ENCODE measurements at regions not wholly inside any gene's neighbourhood (a gene's known extent, or its start where the extent isn't known, plus 50 kb on each side); places are given as distances from the start of the nearest gene placed in this dataset.
"Not testable (repeated sequence)": the region's sequence is repeated elsewhere in the genome, so short reads cannot be mapped to it uniquely, and the experiment has no call there.

DNA sequence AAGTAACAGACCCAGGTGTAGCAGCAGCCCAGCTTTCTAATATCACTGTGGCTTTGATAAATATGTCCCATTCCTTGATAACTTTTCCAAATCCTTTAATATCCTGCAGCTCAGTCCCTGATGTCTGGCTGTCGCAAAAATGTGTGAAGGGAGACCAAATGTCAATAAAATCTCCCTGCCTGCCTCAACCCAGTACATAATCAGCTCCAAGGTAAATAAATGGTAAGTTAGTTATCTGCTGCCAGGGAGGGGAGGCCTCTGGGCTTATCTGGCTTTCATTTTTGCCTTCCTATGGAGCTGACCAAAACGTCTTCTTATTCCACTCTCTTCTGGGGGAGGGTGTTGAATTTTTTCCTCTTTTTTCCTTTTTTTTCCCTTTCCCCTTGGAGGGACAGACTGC is 630.6 kb downstream of the MID1IP1 start:
- Histone ChIP-seq H3K9me3 (ENCODE audit: low read depth) (no peaks in the 10 kb centered on the region), H3K4me3 (no peak overlapping the region), H3K27ac (no peak overlapping the region), H3K27me3 (no peaks in the 10 kb centered on the region), H3K36me3 (no peaks in the 10 kb centered on the region), H3K4me1 (ENCODE audit: low read depth) (peaks cover 18% of the 10 kb centered on the region)
- DNase-seq (ENCODE audit: low read depth in 1 of 2, low spot score in 1 of 2), result no peak
- TF ChIP-seq, protein P1, sequence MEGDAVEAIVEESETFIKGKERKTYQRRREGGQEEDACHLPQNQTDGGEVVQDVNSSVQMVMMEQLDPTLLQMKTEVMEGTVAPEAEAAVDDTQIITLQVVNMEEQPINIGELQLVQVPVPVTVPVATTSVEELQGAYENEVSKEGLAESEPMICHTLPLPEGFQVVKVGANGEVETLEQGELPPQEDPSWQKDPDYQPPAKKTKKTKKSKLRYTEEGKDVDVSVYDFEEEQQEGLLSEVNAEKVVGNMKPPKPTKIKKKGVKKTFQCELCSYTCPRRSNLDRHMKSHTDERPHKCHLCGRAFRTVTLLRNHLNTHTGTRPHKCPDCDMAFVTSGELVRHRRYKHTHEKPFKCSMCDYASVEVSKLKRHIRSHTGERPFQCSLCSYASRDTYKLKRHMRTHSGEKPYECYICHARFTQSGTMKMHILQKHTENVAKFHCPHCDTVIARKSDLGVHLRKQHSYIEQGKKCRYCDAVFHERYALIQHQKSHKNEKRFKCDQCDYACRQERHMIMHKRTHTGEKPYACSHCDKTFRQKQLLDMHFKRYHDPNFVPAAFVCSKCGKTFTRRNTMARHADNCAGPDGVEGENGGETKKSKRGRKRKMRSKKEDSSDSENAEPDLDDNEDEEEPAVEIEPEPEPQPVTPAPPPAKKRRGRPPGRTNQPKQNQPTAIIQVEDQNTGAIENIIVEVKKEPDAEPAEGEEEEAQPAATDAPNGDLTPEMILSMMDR (IDR thresholded peaks at IDR 0.05; ENCODE audit: low read depth, low read length), result no peak

DNA sequence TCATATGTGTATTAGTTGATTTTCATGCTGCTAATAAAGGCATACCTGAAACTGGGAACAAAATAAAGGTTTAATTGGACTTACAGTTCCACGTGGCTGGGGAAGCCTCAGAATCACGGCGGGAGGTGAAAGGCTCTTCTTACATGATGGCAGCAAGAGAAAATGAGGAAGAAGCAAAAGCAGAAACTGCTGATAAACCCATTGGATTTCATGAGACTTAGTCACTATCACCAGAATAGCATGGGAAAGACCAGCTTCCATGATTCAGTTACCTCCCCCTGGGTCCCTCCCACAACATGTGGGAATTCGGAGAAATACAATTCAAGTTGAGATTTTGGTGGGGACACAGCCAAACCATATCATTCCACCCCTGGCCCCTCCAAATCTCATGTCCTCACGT is 633.4 kb downstream of the MID1IP1 start:
- H3K27me3 ChIP-seq; DNase-seq (ENCODE audit: low read depth in 1 of 2, low spot score in 1 of 2); H3K4me3 ChIP-seq; H3K36me3 ChIP-seq; H3K9me3 ChIP-seq (ENCODE audit: low read depth); H3K27ac ChIP-seq: not testable (repeated sequence)
- H3K4me1 ChIP-seq (ENCODE audit: low read depth), result peaks cover 18% of the 10 kb centered on the region

DNA sequence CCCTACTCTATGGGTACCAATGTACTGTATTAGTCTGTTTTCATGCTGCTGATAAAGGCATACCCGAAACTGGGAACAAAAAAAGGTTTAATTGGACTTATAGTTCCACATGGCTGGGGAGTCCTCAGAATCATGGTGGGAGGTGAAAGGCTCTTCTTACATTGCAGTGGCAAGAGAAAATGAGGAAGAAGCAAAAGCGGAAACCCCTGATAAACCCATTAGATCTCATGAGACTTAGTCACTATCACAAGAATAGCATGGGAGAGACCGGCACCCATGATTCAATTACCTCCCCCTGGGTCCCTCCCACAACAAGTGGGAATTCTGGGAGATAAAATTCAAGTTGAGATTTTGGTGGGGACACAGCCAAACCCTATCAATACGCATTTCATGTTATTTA is 635.3 kb downstream of the MID1IP1 start:
- H3K27me3 ChIP-seq; H3K36me3 ChIP-seq; H3K9me3 ChIP-seq (ENCODE audit: low read depth); H3K4me3 ChIP-seq; DNase-seq (ENCODE audit: low read depth in 1 of 2, low spot score in 1 of 2); H3K27ac ChIP-seq: not testable (repeated sequence)
- peaks cover 31% of the 10 kb centered on the region for H3K4me1 ChIP-seq (ENCODE audit: low read depth)

DNA sequence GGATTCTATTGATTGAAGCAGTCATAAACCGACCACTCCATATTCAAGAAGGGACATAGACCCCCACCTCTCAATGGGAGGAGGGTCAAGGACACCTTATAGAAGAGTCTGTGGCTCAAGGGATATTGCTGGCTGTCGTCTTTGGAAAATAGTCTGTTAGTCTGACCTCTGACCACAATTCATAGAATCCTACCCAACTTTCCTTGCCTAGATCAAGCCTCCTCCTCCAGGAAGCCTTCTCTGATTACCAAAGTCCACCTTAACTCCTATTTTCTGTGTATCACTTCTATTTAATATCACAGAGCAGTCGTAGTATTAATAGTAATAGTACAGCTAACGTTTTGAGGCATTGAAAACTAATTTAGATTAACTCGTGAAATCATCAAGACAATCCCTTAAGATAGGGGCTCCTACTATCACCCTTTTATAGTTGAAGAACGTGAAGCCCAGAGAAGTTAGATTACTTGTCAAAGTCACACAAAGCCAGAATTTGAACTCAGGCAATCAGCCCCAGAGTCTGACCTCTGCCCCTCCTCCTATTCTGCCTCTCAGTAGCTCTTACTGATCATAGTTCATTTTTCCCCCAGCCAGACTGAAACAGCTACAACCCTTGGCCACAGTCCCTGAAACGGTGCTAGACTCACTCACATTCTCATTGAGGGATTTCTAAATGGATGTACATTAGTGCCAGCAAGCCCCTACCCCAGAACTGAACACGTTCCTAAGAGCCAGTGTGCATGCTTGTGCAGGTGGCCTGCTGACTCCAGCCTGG is 636.6 kb downstream of the MID1IP1 start:
- H3K27me3 ChIP-seq, result no peaks in the 10 kb centered on the region
- no peak overlapping the region for H3K27ac ChIP-seq
- TF ChIP-seq, protein P1 (IDR thresholded peaks at IDR 0.05; ENCODE audit: low read depth, low read length), result no peak
- H3K9me3 ChIP-seq (ENCODE audit: low read depth), result no peaks in the 10 kb centered on the region
- H3K4me1 ChIP-seq (ENCODE audit: low read depth), result peaks cover 28% of the 10 kb centered on the region
- no peak for DNase-seq (ENCODE audit: low read depth in 1 of 2, low spot score in 1 of 2)
- H3K36me3 ChIP-seq, result no peaks in the 10 kb centered on the region
- no peak overlapping the region for H3K4me3 ChIP-seq

DNA sequence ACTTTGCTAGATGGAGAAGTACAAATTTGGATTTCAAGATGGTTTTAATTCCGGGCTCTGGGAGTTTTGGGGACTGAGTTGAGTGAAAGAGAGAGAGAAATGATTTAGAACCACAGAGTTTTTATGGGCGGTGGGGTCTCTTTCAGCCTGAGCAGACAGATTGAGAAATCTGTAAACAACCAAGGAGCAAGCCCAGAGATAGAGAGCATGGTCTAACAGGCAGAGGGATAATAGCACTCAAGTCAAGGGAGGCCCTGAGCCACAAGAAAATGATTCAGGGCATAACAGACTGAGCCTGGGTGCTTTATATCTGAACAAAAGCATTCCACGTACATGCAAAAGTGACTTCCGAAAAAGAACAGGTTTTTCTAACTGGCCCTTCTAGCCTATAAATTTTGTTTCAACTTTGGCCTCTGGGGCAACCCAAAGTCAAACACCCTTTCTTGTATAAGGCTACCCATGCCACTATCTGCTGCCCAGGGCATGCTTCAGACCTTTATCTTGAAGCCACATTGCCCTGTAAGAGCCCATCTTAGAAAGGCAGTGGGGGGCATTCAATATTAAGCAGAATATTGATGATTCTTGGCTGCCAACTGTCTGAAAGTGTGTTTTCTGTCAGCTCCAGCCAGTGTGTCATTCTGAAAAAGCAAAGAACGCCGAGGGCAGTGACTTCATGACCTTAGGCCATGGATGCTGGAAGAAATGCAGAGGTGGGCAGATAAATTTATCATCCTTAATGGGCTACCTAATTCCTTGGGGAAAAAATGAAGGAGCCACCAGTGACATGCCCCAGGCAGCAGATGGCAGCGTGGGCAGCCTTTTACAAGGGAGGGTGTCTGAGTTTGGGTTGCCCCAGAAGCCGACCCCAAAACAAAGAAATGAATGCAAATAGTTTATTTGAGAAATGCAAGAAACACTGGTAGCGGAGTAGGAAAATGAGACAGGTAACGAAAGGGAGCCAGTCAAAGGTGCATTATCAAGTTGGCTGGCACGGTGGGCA is 637.6 kb downstream of the MID1IP1 start:
- H3K36me3 ChIP-seq, result no peaks in the 10 kb centered on the region
- peaks cover 28% of the 10 kb centered on the region for H3K4me1 ChIP-seq (ENCODE audit: low read depth)
- H3K27ac ChIP-seq, result no peak overlapping the region
- H3K27me3 ChIP-seq, result no peaks in the 10 kb centered on the region
- DNase-seq (ENCODE audit: low read depth in 1 of 2, low spot score in 1 of 2), result no peak
- TF ChIP-seq, protein P1 (IDR thresholded peaks at IDR 0.05; ENCODE audit: low read depth, low read length), result no peak
- no peak overlapping the region for H3K4me3 ChIP-seq
- no peaks in the 10 kb centered on the region for H3K9me3 ChIP-seq (ENCODE audit: low read depth)

DNA sequence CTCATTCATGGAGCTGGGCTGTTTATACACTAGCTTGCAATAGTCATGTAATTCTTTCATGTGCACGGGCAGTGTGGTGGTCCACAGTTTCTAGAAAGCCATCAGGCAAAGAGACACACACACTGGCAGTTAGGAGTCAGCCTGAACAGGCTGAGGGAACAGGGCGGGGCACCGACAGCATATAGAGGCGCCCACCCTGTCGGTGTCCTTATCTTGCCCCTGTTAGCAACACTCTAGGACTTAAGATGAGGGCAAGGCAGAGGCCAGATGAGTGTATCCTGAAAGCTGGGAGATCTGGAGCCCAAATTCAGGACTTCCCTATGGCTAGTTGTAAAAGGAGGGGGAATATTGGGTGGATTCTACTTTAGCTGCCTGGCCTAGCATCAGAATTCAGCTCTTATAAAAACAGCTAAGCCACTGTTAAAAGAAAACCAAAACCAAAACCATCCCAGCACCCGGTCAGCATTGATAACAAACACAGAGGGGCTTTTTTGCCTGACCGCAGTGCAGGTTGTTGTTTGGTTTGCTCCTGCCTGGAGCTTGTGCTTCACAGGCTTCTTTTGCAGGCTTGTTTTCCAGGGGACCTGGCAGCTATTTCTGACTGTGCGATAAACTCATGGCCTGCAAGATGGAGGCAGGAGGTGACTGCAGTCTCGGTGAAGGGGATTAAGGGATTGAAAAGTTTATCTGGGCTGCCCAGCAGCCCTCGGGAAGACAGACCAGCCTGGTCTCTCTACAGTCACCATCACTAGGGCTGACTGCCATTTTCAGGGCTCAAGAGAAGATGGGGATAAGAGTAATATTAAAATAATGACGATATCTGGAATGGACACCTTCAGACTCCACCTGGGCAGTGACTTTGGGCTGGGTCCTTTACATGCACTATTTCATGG is 638.9 kb downstream of the MID1IP1 start:
- H3K27ac ChIP-seq, result peak overlapping the region; percentile 71
- no peaks in the 10 kb centered on the region for H3K36me3 ChIP-seq
- TF ChIP-seq, protein P1 (IDR thresholded peaks at IDR 0.05; ENCODE audit: low read depth, low read length), result no peak
- no peak for DNase-seq (ENCODE audit: low read depth in 1 of 2, low spot score in 1 of 2)
- no peak overlapping the region for H3K4me3 ChIP-seq
- H3K9me3 ChIP-seq (ENCODE audit: low read depth), result no peaks in the 10 kb centered on the region
- no peaks in the 10 kb centered on the region for H3K27me3 ChIP-seq
- H3K4me1 ChIP-seq (ENCODE audit: low read depth), result peaks cover 28% of the 10 kb centered on the region
